OCI-LY7 (cell line): ENCODE measurements at regions not wholly inside any gene's neighbourhood (a gene's known extent, or its start where the extent isn't known, plus 50 kb on each side); places are given as distances from the start of the nearest gene placed in this dataset.

ENCODE experiments used
- CTCF ChIP-seq: fragments of 200-600 bp; sonication (generic); conservative IDR thresholded peaks from 2 replicates; pipeline ENCODE4 v1.5.1; 2014; ENCODE audit warnings: mild to moderate bottlenecking, antibody characterized with exemption, low read length, moderate library complexity, mixed read lengths
- EZH2phosphoT487 ChIP-seq: fragments of 200-600 bp; sonication (generic); IDR thresholded peaks from 2 replicates; pipeline ENCODE4 v1.6.1; 2018; ENCODE audit warnings: low read depth, borderline replicate concordance, mild to moderate bottlenecking, mixed run types, antibody characterized with exemption, low read length, moderate library complexity, mixed read lengths

GRCh38 chr12:111228916-111229666 is 139.8 kb downstream of the PHETA1 start:
- TF ChIP-seq CTCF (no peak), EZH2phosphoT487 (no peak)
